ENCODE measurements at regions not wholly inside any gene's neighbourhood (a gene's known extent, or its start where the extent isn't known, plus 50 kb on each side); places are given as distances from the start of the nearest gene placed in this dataset.

DNA sequence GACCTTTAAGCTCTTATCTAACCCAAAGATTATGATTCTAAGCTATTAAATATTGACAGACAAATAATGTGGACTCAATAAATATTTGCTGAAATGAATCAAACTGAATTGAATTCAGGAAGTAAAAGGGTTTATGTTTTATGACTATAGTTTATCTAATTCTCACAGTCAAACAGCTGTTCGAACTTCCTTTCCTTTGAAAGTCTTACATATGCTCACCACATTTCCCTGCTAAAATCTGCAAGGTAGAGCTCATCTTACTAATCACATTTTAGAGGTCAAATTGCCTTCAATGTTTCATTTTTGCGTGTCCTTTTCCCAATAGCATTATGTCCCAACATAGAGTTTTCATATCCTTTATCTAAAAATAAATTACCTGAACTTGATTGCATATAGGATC lies 154.9 kb upstream of the PPP1R3A start:
- H3K27ac ChIP-seq = no peak overlapping the region
- no peak overlapping the region for H3K4me3 ChIP-seq
- TF ChIP-seq, protein P1, sequence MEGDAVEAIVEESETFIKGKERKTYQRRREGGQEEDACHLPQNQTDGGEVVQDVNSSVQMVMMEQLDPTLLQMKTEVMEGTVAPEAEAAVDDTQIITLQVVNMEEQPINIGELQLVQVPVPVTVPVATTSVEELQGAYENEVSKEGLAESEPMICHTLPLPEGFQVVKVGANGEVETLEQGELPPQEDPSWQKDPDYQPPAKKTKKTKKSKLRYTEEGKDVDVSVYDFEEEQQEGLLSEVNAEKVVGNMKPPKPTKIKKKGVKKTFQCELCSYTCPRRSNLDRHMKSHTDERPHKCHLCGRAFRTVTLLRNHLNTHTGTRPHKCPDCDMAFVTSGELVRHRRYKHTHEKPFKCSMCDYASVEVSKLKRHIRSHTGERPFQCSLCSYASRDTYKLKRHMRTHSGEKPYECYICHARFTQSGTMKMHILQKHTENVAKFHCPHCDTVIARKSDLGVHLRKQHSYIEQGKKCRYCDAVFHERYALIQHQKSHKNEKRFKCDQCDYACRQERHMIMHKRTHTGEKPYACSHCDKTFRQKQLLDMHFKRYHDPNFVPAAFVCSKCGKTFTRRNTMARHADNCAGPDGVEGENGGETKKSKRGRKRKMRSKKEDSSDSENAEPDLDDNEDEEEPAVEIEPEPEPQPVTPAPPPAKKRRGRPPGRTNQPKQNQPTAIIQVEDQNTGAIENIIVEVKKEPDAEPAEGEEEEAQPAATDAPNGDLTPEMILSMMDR (IDR thresholded peaks at IDR 0.05) = no peak
- DNase-seq (ENCODE audit: low spot score) = no peak

DNA sequence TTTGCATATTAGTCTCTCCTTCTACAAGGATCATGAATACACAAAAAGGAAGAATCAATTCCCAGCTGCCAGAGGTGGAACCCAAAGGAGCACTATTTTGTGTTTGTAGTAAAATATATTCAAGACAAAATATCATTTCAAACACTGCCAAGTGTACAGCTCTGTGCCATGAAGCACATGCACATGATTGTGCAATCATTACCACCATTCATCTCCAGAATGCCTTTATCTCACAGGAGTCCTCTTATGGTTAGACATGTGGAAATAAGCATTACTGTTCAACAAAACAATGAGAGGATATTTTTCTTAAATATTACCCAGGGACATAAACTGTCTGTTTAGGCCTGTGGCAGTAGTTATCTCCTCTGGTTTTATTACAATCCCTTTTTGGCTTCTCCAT lies 151.4 kb upstream of the PPP1R3A start:
- H3K4me3 ChIP-seq = no peak overlapping the region
- DNase-seq (ENCODE audit: low spot score) = no peak
- H3K27ac ChIP-seq = no peak overlapping the region
- TF ChIP-seq, protein P1 (IDR thresholded peaks at IDR 0.05) = no peak

DNA sequence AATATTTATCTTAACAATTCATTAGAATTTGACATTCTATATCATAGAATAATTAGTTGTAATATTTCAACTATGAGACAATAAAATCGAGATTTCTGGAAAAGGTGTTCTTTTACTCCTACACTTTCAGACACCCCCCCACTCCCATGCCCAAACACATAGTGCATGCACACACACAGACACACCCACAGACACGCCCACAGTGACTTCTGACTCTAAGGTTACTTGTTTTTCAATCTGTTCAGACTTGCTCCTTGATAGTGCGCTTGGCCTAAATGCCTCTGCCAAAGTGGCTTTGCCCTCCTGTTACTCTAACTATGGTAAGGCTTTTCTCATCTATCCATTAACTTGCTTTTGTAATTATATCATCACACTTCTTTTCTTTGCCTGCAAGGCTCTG lies 144.0 kb upstream of the PPP1R3A start:
- no peak for DNase-seq (ENCODE audit: low spot score)
- Histone ChIP-seq H3K4me3 (no peak overlapping the region), H3K27ac (no peak overlapping the region)
- TF ChIP-seq, protein P1 (IDR thresholded peaks at IDR 0.05) = no peak

DNA sequence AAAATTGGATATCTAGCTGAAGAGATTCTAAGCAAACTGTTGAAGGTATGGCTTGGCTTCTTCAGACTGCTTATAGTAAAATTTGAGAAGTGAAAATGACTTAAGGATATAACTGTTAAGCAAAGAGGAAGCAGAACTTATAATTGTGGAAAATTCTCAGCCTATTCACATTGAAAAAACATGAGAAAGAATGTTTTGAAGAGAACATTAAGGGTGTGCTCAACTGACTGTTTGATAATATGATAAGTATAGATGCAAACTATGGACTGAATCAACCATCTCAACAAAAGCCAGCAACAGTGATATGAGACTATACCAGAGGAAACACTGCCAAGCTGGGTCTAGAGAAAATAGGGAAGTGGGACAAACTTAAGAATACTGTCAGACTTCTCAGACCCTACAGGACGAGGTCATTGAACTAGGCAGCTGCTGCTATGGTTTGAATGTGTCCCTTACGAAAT lies 133.1 kb upstream of the PPP1R3A start:
- H3K4me3 ChIP-seq = no peak overlapping the region
- DNase-seq (ENCODE audit: low spot score) = no peak
- no peak overlapping the region for H3K27ac ChIP-seq
- TF ChIP-seq, protein P1 (IDR thresholded peaks at IDR 0.05) = no peak

DNA sequence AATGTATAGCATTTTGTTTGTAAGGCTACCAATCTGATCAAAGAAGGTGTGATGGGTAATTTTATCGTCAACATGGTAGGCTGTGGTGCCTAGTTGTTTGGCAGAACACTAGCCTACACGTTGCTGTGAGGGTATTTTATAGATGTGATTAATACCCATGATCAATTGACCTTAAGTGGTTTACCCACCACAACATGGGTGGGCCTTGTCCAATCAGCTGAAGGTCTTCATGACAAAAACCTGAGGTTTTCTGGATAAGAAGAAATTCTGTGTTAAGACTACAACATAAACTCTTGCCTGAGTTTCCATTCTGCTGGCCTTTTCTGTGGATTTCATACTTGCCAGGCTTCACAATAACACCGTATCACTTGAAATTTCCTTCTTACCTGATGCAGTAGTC lies 131.8 kb upstream of the PPP1R3A start:
- DNase-seq (ENCODE audit: low spot score) = no peak
- TF ChIP-seq, protein P1 (IDR thresholded peaks at IDR 0.05) = no peak
- Histone ChIP-seq H3K27ac (no peak overlapping the region), H3K4me3 (no peak overlapping the region)

DNA sequence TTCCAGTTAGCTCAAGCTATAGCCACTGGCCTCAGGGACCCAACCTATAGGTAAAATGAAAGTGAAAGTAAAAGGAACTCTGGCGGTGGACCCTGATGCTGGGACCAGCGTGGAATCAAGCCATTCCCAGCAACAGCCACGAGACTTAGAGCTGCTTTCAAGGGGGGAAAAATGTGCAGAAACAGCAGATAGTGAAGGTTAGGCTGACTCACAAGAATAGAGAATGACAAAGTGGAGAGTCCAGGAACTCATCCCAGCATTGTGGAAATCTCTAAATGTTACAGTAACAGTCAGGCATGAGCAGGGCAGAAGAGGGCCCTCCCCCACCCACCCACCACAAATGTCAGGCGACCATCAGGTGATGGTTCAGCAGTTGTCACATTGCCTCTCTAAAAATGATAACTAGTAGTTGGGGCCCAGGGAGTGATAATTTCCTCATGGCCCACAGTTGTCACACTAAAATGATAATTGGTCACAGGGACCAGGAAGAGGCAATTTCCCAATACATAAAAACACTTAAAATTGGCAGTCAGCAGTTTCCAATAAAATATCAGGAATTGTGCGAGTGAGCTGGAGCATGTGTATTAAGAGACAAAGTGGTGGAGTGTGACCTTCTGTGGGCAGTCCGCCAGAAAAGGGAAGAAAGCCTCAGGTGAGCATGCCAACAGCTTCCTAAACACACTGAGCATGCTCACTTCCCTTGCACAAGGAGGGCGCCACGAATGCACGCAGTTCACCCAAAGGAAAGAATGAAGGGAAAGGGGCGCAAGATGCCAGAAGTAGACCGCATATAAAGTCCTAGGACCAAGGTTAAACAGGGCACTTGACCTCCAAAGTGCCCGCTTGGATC lies 129.8 kb upstream of the PPP1R3A start:
- peak overlapping the region; percentile 53 for H3K4me3 ChIP-seq
- TF ChIP-seq, protein P1 (IDR thresholded peaks at IDR 0.05) = no peak
- no peak for DNase-seq (ENCODE audit: low spot score)
- no peak overlapping the region for H3K27ac ChIP-seq

DNA sequence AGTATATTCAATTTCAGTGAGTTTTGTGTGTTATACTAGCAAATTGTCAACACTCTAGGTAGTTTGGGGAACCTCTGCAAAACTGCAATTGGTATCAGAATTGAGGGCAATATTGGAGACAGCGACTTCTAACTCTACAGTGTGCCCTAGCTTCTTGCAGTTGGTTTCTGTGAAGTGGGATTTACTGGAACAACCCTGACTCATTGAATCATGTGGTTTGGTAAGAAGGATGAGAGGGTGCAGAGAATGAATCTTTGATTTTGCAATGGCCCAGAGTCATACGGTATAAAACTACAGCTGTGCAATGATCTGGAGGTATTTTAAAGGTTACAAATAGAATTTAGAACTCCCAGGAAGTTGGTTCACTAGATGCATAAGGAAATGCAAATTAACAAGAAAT lies 129.1 kb upstream of the PPP1R3A start:
- DNase-seq (ENCODE audit: low spot score) = no peak
- Histone ChIP-seq H3K4me3 (peak overlapping the region; percentile 53), H3K27ac (no peak overlapping the region)
- TF ChIP-seq, protein P1 (IDR thresholded peaks at IDR 0.05) = no peak
